ENCODE measurements at regions not wholly inside any gene's neighbourhood (a gene's known extent, or its start where the extent isn't known, plus 50 kb on each side); places are given as distances from the start of the nearest gene placed in this dataset.

- no peak for DNase-seq (ENCODE audit: low read depth)
Observed at GRCh38 chr2:200254773-200255172, 51.7 kb upstream of the SPATS2L start.

- no peak for DNase-seq (ENCODE audit: low read depth)
Observed at GRCh38 chr2:200255549-200255948, 50.9 kb upstream of the SPATS2L start.

All from amniotic epithelial cell (primary cell).